ENCODE measurements at regions not wholly inside any gene's neighbourhood (a gene's known extent, or its start where the extent isn't known, plus 50 kb on each side); places are given as distances from the start of the nearest gene placed in this dataset.
"Not testable (repeated sequence)": the region's sequence is repeated elsewhere in the genome, so short reads cannot be mapped to it uniquely, and the experiment has no call there.

GRCh38 chr18:60895181-60895580, 438.0 kb upstream of the CDH20 start:
- DNase-seq: no peak

- no peak for DNase-seq
Observed at GRCh38 chr18:60898111-60898510, 435.1 kb upstream of the CDH20 start.

GRCh38 chr18:60905699-60906098, 427.5 kb upstream of the CDH20 start:
- DNase-seq: no peak

GRCh38 chr18:60910534-60910933, 422.7 kb upstream of the CDH20 start:
- DNase-seq: no peak

GRCh38 chr18:60911504-60911903, 421.7 kb upstream of the CDH20 start:
- DNase-seq: no peak

GRCh38 chr18:60915160-60915559, 418.1 kb upstream of the CDH20 start:
- no peak for DNase-seq

GRCh38 chr18:60918862-60919261, 414.4 kb upstream of the CDH20 start:
- not testable (repeated sequence) for DNase-seq

GRCh38 chr18:60925892-60926291, 407.3 kb upstream of the CDH20 start:
- no peak for DNase-seq

GRCh38 chr18:60929966-60930365, 403.3 kb upstream of the CDH20 start:
- no peak for DNase-seq

- no peak for DNase-seq
Observed at GRCh38 chr18:60935041-60935910, 398.0 kb upstream of the CDH20 start.

- DNase-seq: no peak
Observed at GRCh38 chr18:60936101-60936500, 397.1 kb upstream of the CDH20 start.

- no peak for DNase-seq
Observed at GRCh38 chr18:60943297-60943696, 389.9 kb upstream of the CDH20 start.

GRCh38 chr18:60950634-60951033, 382.6 kb upstream of the CDH20 start:
- DNase-seq: no peak

GRCh38 chr18:60951091-60951490, 382.1 kb upstream of the CDH20 start:
- no peak for DNase-seq

- DNase-seq: no peak
Observed at GRCh38 chr18:60962625-60963024, 370.6 kb upstream of the CDH20 start.

- no peak for DNase-seq
Observed at GRCh38 chr18:60965856-60966255, 367.4 kb upstream of the CDH20 start.

GRCh38 chr18:60966876-60967275, 366.4 kb upstream of the CDH20 start:
- DNase-seq: no peak

GRCh38 chr18:60975420-60975819, 357.8 kb upstream of the CDH20 start:
- DNase-seq: no peak

GRCh38 chr18:60976976-60977375, 356.3 kb upstream of the CDH20 start:
- DNase-seq: no peak

- no peak for DNase-seq
Observed at GRCh38 chr18:60978338-60978737, 354.9 kb upstream of the CDH20 start.

- DNase-seq: no peak
Observed at GRCh38 chr18:60980422-60981005, 352.7 kb upstream of the CDH20 start.

GRCh38 chr18:60981682-60982328, 351.4 kb upstream of the CDH20 start:
- no peak for DNase-seq

GRCh38 chr18:60982329-60982695, 350.9 kb upstream of the CDH20 start:
- no peak for DNase-seq

- no peak for DNase-seq
Observed at GRCh38 chr18:60982928-60983327, 350.3 kb upstream of the CDH20 start.

Data from RPMI8226 (cell line).